Activated CD4-positive, alpha-beta T cell treated with anti-CD3 and anti-CD28 coated beads for 24 hours (primary cell): ENCODE measurements at regions not wholly inside any gene's neighbourhood (a gene's known extent, or its start where the extent isn't known, plus 50 kb on each side); places are given as distances from the start of the nearest gene placed in this dataset.

ENCODE experiments used
- DNase-seq, 2 donors: peaks; one replicate each; pipeline ENCODE4 v3.0.0-alpha.2; 2020; ENCODE audit warnings: low read depth in 2 of 2

GRCh38 chr20:60064554-60065196 lies 106.5 kb downstream of the CDH26 start:
- DNase-seq = no peak

GRCh38 chr20:60065741-60066437 lies 107.7 kb downstream of the CDH26 start:
- no peak for DNase-seq

- no peak for DNase-seq
These were observed 108.2 kb downstream of the CDH26 start for GRCh38 chr20:60066438-60066823.

- DNase-seq = no peak
These were observed 110.3 kb downstream of the CDH26 start for GRCh38 chr20:60068509-60068908.

GRCh38 chr20:60069656-60070055 lies 111.4 kb downstream of the CDH26 start:
- no peak for DNase-seq

GRCh38 chr20:60070791-60071190 lies 112.6 kb downstream of the CDH26 start:
- DNase-seq = no peak

- DNase-seq = no peak
These were observed 113.7 kb downstream of the CDH26 start for GRCh38 chr20:60071965-60072364.

GRCh38 chr20:60073086-60073485 lies 114.9 kb downstream of the CDH26 start:
- no peak for DNase-seq

- DNase-seq = no peak
These were observed 115.3 kb downstream of the CDH26 start for GRCh38 chr20:60073504-60073903.

- DNase-seq = no peak
These were observed 116.1 kb downstream of the CDH26 start for GRCh38 chr20:60074276-60074675.

- no peak for DNase-seq
These were observed 120.4 kb downstream of the CDH26 start for GRCh38 chr20:60078351-60079250.

GRCh38 chr20:60080401-60080800 lies 122.2 kb downstream of the CDH26 start:
- DNase-seq = no peak

- no peak for DNase-seq
These were observed 127.4 kb downstream of the CDH26 start for GRCh38 chr20:60085551-60086132.

- DNase-seq = no peak
These were observed 128.8 kb downstream of the CDH26 start for GRCh38 chr20:60086821-60087562.

GRCh38 chr20:60087563-60088105 lies 129.4 kb downstream of the CDH26 start:
- no peak for DNase-seq

GRCh38 chr20:60088236-60088635 lies 130.0 kb downstream of the CDH26 start:
- no peak for DNase-seq

- DNase-seq = no peak
These were observed 132.4 kb downstream of the CDH26 start for GRCh38 chr20:60090631-60091030.

- no peak for DNase-seq
These were observed 133.1 kb downstream of the CDH26 start for GRCh38 chr20:60091305-60091704.

GRCh38 chr20:60091861-60092260 lies 133.6 kb downstream of the CDH26 start:
- DNase-seq = no peak

GRCh38 chr20:60092729-60093128 lies 134.5 kb downstream of the CDH26 start:
- DNase-seq = no peak

- DNase-seq = no peak
These were observed 137.2 kb downstream of the CDH26 start for GRCh38 chr20:60095456-60095855.
